Subcutaneous abdominal adipose tissue (tissue), 5 donors: ENCODE measurements at regions not wholly inside any gene's neighbourhood (a gene's known extent, or its start where the extent isn't known, plus 50 kb on each side); places are given as distances from the start of the nearest gene placed in this dataset.

ENCODE experiments used
- H3K27ac ChIP-seq: one replicate; pipeline ENCODE4 v1.7.0; 2013; ENCODE audit warnings: low read depth, mild to moderate bottlenecking, inconsistent platforms, low read length, moderate library complexity
- H3K27me3 ChIP-seq, 5 donors: one replicate each; pipeline ENCODE4 v1.7.0; 2013; ENCODE audit warnings: low read length in 5 of 5, inconsistent platforms in 1 of 5; ENCODE audit not compliant: control insufficient read depth in 5 of 5, insufficient read depth in 4 of 5
- H3K36me3 ChIP-seq, 5 donors: one replicate each; pipeline ENCODE4 v1.7.0; 2013; ENCODE audit warnings: low read length in 5 of 5; ENCODE audit not compliant: control insufficient read depth in 5 of 5, insufficient read depth in 5 of 5
- H3K4me1 ChIP-seq, 5 donors: one replicate each; pipeline ENCODE4 v1.7.0; 2013; ENCODE audit warnings: low read length in 5 of 5, mild to moderate bottlenecking in 3 of 5, moderate library complexity in 1 of 5; ENCODE audit not compliant: control insufficient read depth in 5 of 5, insufficient read depth in 5 of 5
- H3K4me3 ChIP-seq, 5 donors: one replicate each; pipeline ENCODE4 v1.7.0; 2013; ENCODE audit warnings: low read length in 5 of 5, low read depth in 1 of 5
- H3K9ac ChIP-seq, 5 donors: one replicate each; pipeline ENCODE4 v1.7.0; 2013; ENCODE audit warnings: low read length in 5 of 5, mild to moderate bottlenecking in 4 of 5, moderate library complexity in 3 of 5
- H3K9me3 ChIP-seq, 5 donors: one replicate each; pipeline ENCODE4 v1.7.0; 2013; ENCODE audit warnings: low read length in 5 of 5; ENCODE audit not compliant: control insufficient read depth in 5 of 5
- donor health status: healthy.
- donor health status: healthy.
- donor health status: healthy.
- donor health status: healthy.
- donor health status: healthy.

DNA sequence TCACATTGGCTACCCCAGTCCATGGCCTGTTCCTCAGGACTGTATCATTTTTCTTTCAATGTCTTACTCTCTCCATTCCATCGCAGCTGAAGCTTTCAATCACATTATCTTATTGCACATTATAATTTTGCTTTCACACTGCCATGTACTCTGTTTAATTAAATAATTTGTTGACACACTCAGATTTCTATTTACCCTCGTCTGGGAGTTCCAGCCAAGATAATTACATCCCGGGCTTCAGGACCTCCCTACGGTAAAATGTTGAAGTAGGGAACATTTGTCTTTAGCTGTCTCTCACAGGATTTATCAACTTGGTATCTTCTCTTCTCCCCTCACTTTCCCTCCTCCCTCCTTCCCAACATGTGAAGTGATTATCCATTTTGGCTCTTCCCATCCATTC, 177.2 kb upstream of the RASSF8 start:
- Histone ChIP-seq H3K27me3 (no peaks in the 10 kb centered on the region), H3K27ac (no peak overlapping the region), H3K36me3 (no peaks in the 10 kb centered on the region), H3K9me3 (no peaks in the 10 kb centered on the region), H3K4me1 (no peaks in the 10 kb centered on the region), H3K4me3 (no peak overlapping the region), H3K9ac (no peak overlapping the region)

DNA sequence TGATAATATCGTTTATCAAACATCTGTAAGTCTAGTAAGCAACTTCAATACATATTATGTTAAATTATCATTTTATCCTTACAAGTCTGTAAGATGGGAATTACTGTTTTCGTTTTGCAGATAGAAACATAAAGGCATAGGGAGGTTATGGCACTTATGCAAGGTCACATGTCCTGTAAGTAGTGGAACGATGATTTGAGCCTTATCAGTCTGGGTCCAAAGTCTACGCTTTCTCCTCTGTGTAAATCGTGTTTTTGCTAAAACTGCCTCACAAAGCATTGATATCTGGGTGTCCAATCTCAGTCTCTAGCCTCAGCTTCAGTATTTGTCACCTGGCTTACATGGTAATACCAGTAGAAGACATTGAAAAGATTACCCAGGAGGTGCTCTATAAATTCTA, 174.9 kb upstream of the RASSF8 start:
- Histone ChIP-seq H3K9ac (no peak overlapping the region), H3K4me1 (peaks cover 0 to 5% (median 0%) of the 10 kb centered on the region in 5 donors), H3K27me3 (no peaks in the 10 kb centered on the region), H3K4me3 (no peak overlapping the region), H3K27ac (no peak overlapping the region), H3K9me3 (no peaks in the 10 kb centered on the region), H3K36me3 (no peaks in the 10 kb centered on the region)

DNA sequence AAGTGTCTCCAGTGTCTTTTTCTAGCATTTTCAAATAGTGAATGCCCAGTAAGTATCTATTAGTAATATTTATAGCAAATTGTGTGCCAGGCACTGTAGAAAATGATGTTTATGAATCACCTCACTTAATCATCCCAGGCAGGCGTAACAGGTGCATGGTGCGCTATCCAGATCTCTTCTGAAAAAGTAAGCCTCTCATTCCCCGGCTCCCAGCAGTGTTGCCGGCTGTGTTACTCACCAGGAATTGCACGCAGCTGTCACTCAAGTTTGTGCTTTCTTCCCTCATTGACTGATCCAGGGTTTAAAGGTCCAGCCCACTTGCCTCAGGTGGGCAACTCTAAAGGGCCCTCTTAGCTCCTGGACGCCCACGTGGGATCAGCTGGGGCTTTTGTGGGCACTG, 173.8 kb upstream of the RASSF8 start:
- peaks cover 2 to 14% (median 8%) of the 10 kb centered on the region in 5 donors for H3K4me1 ChIP-seq
- no peak overlapping the region for H3K27ac ChIP-seq
- no peaks in the 10 kb centered on the region for H3K27me3 ChIP-seq
- H3K9ac ChIP-seq = no peak overlapping the region
- H3K36me3 ChIP-seq = no peaks in the 10 kb centered on the region
- H3K4me3 ChIP-seq = no peak overlapping the region
- H3K9me3 ChIP-seq = no peaks in the 10 kb centered on the region

DNA sequence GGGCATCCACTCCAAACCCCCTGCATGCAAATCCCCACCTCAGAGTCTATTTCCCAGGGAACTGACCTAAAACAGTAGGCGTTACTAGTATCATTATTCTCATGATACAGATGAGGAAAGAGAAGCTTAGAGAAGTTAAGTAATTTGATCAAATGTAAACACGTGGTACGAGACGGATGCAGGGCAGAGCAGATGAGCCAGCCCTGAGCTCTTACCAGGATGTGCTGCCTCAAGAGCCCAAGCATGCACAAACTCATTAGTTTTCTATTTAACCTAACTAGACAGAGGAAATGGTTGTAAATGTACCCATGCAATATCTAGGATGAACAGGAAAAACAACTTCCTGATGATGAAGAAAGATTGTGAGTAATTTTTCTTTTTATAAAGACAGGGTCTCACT, 173.3 kb upstream of the RASSF8 start:
- H3K27me3 ChIP-seq = no peaks in the 10 kb centered on the region
- H3K4me1 ChIP-seq = peaks cover 2 to 19% (median 12%) of the 10 kb centered on the region in 5 donors
- no peak overlapping the region for H3K27ac ChIP-seq
- H3K9ac ChIP-seq = no peak overlapping the region
- H3K4me3 ChIP-seq = no peak overlapping the region
- no peaks in the 10 kb centered on the region for H3K9me3 ChIP-seq
- no peaks in the 10 kb centered on the region for H3K36me3 ChIP-seq

DNA sequence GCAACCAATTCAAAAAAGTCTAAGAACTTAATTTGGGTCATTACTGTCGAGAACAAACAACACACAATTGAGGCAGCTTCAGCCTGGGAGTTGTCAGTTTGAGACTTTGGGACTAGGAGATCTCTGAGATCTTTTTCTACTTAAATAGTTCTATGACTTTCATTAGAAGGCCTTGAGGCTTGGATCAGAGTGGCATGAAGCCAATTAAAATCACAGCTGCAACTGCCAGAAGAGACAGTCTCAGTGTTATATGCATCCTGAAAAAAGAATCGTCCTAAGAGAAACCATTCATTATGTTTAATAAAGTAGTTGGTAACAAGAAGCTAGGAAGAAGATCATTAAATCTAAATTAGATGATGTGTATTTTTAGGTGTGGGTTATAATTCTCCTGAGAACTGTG, 170.8 kb upstream of the RASSF8 start:
- Histone ChIP-seq H3K4me1 (peaks cover 2 to 24% (median 12%) of the 10 kb centered on the region in 5 donors), H3K36me3 (no peaks in the 10 kb centered on the region), H3K9me3 (no peaks in the 10 kb centered on the region), H3K27ac (no peak overlapping the region), H3K4me3 (no peak overlapping the region), H3K9ac (no peak overlapping the region), H3K27me3 (no peaks in the 10 kb centered on the region)

DNA sequence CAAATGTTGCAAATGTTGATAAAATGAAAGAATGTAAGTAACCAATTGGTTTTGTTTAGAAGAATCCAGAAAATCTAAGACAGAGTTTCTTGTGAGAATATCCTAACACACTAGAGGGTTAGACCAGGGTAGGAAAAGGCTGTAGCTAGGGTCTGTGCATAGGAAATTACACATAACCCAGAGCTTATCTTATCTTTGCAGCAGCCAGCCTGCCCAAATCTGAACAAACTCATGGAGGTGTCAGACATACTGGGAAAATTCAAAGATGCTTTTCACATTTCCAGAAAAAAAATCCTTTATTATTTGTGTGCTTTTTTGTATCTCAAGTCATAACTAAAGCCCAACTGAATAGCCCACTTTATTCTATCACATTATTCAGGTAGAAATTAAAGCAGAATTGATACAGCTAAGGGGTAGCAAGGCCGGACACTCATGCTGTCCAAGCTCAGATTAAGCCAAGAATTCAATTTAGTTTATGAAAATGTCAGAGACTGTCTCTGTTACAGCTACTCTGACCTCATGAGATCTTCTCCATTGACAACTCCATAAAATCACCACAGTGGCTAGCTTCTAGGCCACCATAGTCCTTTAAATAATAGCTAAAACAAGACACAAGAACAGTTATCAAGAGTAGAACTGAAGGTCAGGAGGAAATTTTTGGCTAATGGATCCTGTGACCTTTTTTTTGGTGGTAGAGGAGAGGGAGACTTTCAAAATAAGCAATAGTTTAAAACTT, 169.6 kb upstream of the RASSF8 start:
- Histone ChIP-seq H3K4me3 (no peak overlapping the region), H3K36me3 (no peaks in the 10 kb centered on the region), H3K9me3 (no peaks in the 10 kb centered on the region), H3K27ac (peak overlapping the region; percentile 80), H3K9ac (no peak overlapping the region), H3K27me3 (no peaks in the 10 kb centered on the region), H3K4me1 (peaks cover 2 to 30% (median 12%) of the 10 kb centered on the region in 5 donors)

DNA sequence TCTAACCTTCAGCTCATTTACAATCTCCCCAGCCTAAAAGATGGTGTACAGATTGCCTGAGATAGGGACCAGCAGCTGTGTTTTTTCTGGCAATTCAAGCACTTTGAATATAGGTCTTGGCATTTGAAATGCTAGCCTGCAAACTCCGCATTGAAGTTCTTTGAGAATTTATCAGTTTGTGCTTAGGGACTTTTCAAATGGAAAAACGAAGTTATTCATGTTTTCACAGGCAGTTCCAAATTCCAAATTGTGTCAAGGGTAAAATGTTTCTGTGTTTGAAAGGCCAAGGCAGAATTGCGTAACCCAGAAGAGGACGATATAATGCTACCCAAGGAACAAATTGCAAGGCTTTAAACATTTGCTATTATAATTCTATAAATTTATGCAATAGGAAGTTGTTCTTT, 168.9 kb upstream of the RASSF8 start:
- H3K36me3 ChIP-seq = no peaks in the 10 kb centered on the region
- peak overlapping the region; percentile 80 for H3K27ac ChIP-seq
- no peak overlapping the region for H3K9ac ChIP-seq
- no peak overlapping the region for H3K4me3 ChIP-seq
- no peaks in the 10 kb centered on the region for H3K9me3 ChIP-seq
- no peaks in the 10 kb centered on the region for H3K27me3 ChIP-seq
- peaks cover 2 to 30% (median 12%) of the 10 kb centered on the region in 5 donors for H3K4me1 ChIP-seq

DNA sequence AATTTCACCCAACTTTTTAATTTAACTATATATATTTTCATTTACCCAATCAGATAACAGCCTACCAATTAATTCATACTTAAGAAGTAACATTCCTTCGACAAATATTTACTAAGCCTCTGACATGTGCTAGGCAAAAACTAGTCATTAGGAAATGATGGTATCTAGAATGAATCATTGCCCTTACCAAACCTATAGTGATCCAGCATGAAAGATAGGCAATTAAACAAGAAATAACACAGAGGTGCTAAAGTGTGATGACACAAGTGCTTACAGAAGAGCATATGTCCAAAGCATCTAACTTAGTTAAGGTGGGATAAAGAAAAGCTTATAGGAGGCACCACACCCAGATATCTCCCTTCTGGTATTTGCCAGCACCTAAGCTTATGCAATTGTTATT, 166.5 kb upstream of the RASSF8 start:
- H3K4me1 ChIP-seq = peaks cover 2 to 30% (median 12%) of the 10 kb centered on the region in 5 donors
- no peak overlapping the region for H3K9ac ChIP-seq
- H3K4me3 ChIP-seq = no peak overlapping the region
- H3K36me3 ChIP-seq = no peaks in the 10 kb centered on the region
- no peak overlapping the region for H3K27ac ChIP-seq
- H3K27me3 ChIP-seq = no peaks in the 10 kb centered on the region
- no peaks in the 10 kb centered on the region for H3K9me3 ChIP-seq

DNA sequence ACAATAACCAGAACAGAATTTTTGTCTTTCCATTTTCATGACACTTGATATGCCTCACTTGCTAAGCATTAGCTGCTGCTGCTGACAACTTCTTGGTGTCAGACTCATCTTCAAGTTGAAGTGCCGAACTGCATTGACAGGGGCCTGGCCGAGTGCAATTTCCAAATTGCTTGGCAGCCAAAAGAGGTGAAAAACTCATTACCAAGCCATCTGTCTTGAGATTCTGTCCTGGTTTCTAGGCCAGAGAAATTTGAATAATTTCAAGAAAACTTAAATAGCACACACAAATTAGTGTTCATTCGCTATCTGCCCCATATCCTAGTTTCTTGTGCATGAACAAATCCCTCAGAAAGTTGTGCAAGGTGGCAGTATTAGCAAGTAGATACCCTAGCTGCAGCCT, 165.3 kb upstream of the RASSF8 start:
- Histone ChIP-seq H3K27me3 (no peaks in the 10 kb centered on the region), H3K4me3 (no peak overlapping the region), H3K9ac (no peak overlapping the region), H3K36me3 (no peaks in the 10 kb centered on the region), H3K4me1 (peaks cover 2 to 30% (median 12%) of the 10 kb centered on the region in 5 donors), H3K9me3 (no peaks in the 10 kb centered on the region), H3K27ac (no peak overlapping the region)

DNA sequence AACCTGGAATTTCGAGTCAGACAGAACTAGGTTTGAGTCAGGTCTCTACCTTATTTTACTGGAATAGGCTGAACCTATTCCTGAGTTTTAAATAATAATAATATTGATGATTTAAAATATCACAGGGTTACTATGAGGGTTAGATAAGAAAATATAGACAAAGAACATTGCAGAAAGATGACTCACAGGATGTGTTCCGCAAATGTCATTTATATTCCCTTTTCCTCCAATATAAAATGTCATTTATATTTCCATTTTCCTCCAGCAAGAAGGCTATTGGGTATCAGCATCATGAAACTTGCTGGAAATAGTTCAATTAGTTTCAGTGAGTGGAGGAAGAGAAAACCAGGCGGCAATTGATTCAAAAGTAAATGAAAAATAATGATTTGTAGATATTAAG, 163.9 kb upstream of the RASSF8 start:
- peaks cover 0 to 20% (median 5%) of the 10 kb centered on the region in 5 donors for H3K4me1 ChIP-seq
- no peak overlapping the region for H3K27ac ChIP-seq
- no peak overlapping the region for H3K4me3 ChIP-seq
- no peaks in the 10 kb centered on the region for H3K36me3 ChIP-seq
- H3K27me3 ChIP-seq = no peaks in the 10 kb centered on the region
- H3K9me3 ChIP-seq = no peaks in the 10 kb centered on the region
- H3K9ac ChIP-seq = no peak overlapping the region
